Neural cell (in vitro differentiated cells): ENCODE measurements at regions not wholly inside any gene's neighbourhood (a gene's known extent, or its start where the extent isn't known, plus 50 kb on each side); places are given as distances from the start of the nearest gene placed in this dataset.

Source experiments
- H2AFZ ChIP-seq: fragments of 200-600, 300-800 bp; sonication (generic), shearing (Covaris generic); 2 replicates; pipeline ENCODE4 v1.6.0; 2014; ENCODE audit warnings: low read depth, mild to moderate bottlenecking, antibody characterized with exemption, low read length, moderate library complexity
- H3F3A ChIP-seq: fragments of 200-600 bp; shearing (Covaris generic); 2 replicates; pipeline ENCODE4 v1.6.1; 2016; ENCODE audit warnings: mild to moderate bottlenecking, moderate library complexity, mixed read lengths, antibody characterized with exemption, low read length; ENCODE audit not compliant: insufficient read depth, poor library complexity, severe bottlenecking
- H3K27ac ChIP-seq: fragments of 200-600, 300-800 bp; sonication (generic), shearing (Covaris generic); 2 replicates; pipeline ENCODE4 v1.5.1; 2014; ENCODE audit warnings: mild to moderate bottlenecking, low read length, moderate library complexity
- H3K27me3 ChIP-seq: fragments of 300-800, 200-600 bp; sonication (generic), shearing (Covaris generic); 2 replicates; pipeline ENCODE4 v1.6.0; 2014; ENCODE audit warnings: mild to moderate bottlenecking, low read depth, low read length, moderate library complexity; ENCODE audit not compliant: insufficient read depth
- H3K36me3 ChIP-seq: fragments of 300-800, 200-600 bp; sonication (generic), shearing (Covaris generic); 2 replicates; pipeline ENCODE4 v1.5.1; 2014; ENCODE audit warnings: mild to moderate bottlenecking, antibody characterized with exemption, low read length, moderate library complexity; ENCODE audit not compliant: insufficient read depth
- H3K4me2 ChIP-seq: fragments of 300-800, 200-600 bp; sonication (generic), shearing (Covaris generic); 2 replicates; pipeline ENCODE4 v1.6.0; 2014; ENCODE audit warnings: mild to moderate bottlenecking, low read length
- H3K4me3 ChIP-seq: fragments of 300-800, 200-600 bp; sonication (generic), shearing (Covaris generic); 2 replicates; pipeline ENCODE4 v1.5.1; 2014; ENCODE audit warnings: mild to moderate bottlenecking, low read length, moderate library complexity
- H3K79me2 ChIP-seq: fragments of 200-600 bp; shearing (Covaris generic); replicated peaks from 2 replicates; pipeline ENCODE4 v1.6.0; 2014; ENCODE audit warnings: mild to moderate bottlenecking, low read length, moderate library complexity; ENCODE audit not compliant: insufficient read depth
- H3K9ac ChIP-seq: fragments of 300-800, 200-600 bp; sonication (generic), shearing (Covaris generic); 2 replicates; pipeline ENCODE4 v1.6.1; 2016; ENCODE audit warnings: mild to moderate bottlenecking, low read length, mixed read lengths
- H3K9me2 ChIP-seq: fragments of 200-600 bp; shearing (Covaris generic); 2 replicates; pipeline ENCODE4 v1.6.1; 2016; ENCODE audit warnings: mild to moderate bottlenecking, low read length, mixed read lengths; ENCODE audit not compliant: insufficient read depth
- H3K9me3 ChIP-seq: fragments of 200-600, 300-800 bp; sonication (generic), shearing (Covaris generic); 2 replicates; pipeline ENCODE4 v1.6.1; 2016; ENCODE audit warnings: mild to moderate bottlenecking, mixed run types, low read length, moderate library complexity, mixed read lengths
- H4K20me1 ChIP-seq: fragments of 200-600 bp; shearing (Covaris generic); 2 replicates; pipeline ENCODE4 v1.6.1; 2016; ENCODE audit warnings: mild to moderate bottlenecking, mixed run types; ENCODE audit not compliant: insufficient read depth
- CTCF ChIP-seq: fragments of 450-650 bp; IDR thresholded peaks from 2 replicates; pipeline ENCODE4 v1.5.1; 2014; ENCODE audit warnings: antibody characterized with exemption, mild to moderate bottlenecking, moderate library complexity; ENCODE audit not compliant: poor library complexity, severe bottlenecking
- EP300 ChIP-seq: fragments of 450-650 bp; conservative IDR thresholded peaks from 2 replicates; pipeline ENCODE4 v1.6.1; 2014; ENCODE audit warnings: antibody characterized with exemption, mild to moderate bottlenecking, moderate library complexity; ENCODE audit not compliant: poor library complexity, severe bottlenecking
- EZH2 ChIP-seq: fragments of 200-600, 300-800 bp; shearing (Covaris generic), sonication (generic); IDR thresholded peaks from 2 replicates; pipeline ENCODE4 v1.6.1; 2014; ENCODE audit warnings: antibody characterized with exemption, low read length, borderline replicate concordance, mild to moderate bottlenecking; ENCODE audit not compliant: insufficient read depth, poor library complexity, severe bottlenecking
- MXI1 ChIP-seq: fragments of 450-650 bp; conservative IDR thresholded peaks from 2 replicates; pipeline ENCODE4 v1.6.1; 2014; ENCODE audit warnings: antibody characterized with exemption, mild to moderate bottlenecking; ENCODE audit not compliant: poor library complexity, severe bottlenecking
- POLR2AphosphoS5 ChIP-seq: IDR thresholded peaks from 2 replicates; pipeline ENCODE4 v1.6.1; 2012
- RAD21 ChIP-seq: fragments of 450-650 bp; conservative IDR thresholded peaks from 2 replicates; pipeline ENCODE4 v1.6.1; 2014; ENCODE audit warnings: antibody characterized with exemption, mild to moderate bottlenecking, moderate library complexity
- REST ChIP-seq: IDR thresholded peaks from 2 replicates; pipeline ENCODE4 v1.6.1; 2012; ENCODE audit warnings: borderline replicate concordance
- SMC3 ChIP-seq: fragments of 450-650 bp; conservative IDR thresholded peaks from 2 replicates; pipeline ENCODE4 v1.6.1; 2014; ENCODE audit warnings: antibody characterized with exemption, mild to moderate bottlenecking, moderate library complexity; ENCODE audit not compliant: poor library complexity
- TAF1 ChIP-seq: IDR thresholded peaks from 2 replicates; pipeline ENCODE4 v1.6.1; 2012; ENCODE audit warnings: low read depth

GRCh38 chr11:21630934-21631478 is 561.9 kb upstream of the ANO5 start:
- Histone ChIP-seq H3K4me3 (no peak overlapping the region), H3K27me3 (no peaks in the 10 kb centered on the region), H3K36me3 (no peaks in the 10 kb centered on the region), H3F3A (no peaks in the 10 kb centered on the region), H3K27ac (no peak overlapping the region), H3K9ac (no peak overlapping the region), H2AFZ (no peak overlapping the region), H4K20me1 (no peaks in the 10 kb centered on the region), H3K9me3 (no peaks in the 10 kb centered on the region), H3K4me2 (no peak overlapping the region), H3K9me2 (no peaks in the 10 kb centered on the region), H3K79me2 (no peaks in the 10 kb centered on the region)
- no peak for TF ChIP-seq SMC3
- no peak for TF ChIP-seq TAF1
- TF ChIP-seq POLR2AphosphoS5: no peak
- TF ChIP-seq REST: no peak
- TF ChIP-seq EP300: no peak
- no peak for TF ChIP-seq MXI1
- no peak for TF ChIP-seq EZH2
- no peak for TF ChIP-seq RAD21
- TF ChIP-seq CTCF: no peak

GRCh38 chr11:21631991-21632390 is 560.9 kb upstream of the ANO5 start:
- TF ChIP-seq POLR2AphosphoS5 (no peak), EP300 (no peak), EZH2 (no peak), SMC3 (no peak), MXI1 (no peak), CTCF (no peak), TAF1 (no peak), REST (no peak), RAD21 (no peak)
- H2AFZ ChIP-seq: no peak overlapping the region
- no peak overlapping the region for H3K27ac ChIP-seq
- H3K9ac ChIP-seq: no peak overlapping the region
- no peaks in the 10 kb centered on the region for H4K20me1 ChIP-seq
- H3K9me2 ChIP-seq: no peaks in the 10 kb centered on the region
- no peaks in the 10 kb centered on the region for H3F3A ChIP-seq
- H3K4me3 ChIP-seq: no peak overlapping the region
- H3K36me3 ChIP-seq: no peaks in the 10 kb centered on the region
- H3K4me2 ChIP-seq: no peak overlapping the region
- H3K79me2 ChIP-seq: no peaks in the 10 kb centered on the region
- H3K27me3 ChIP-seq: no peaks in the 10 kb centered on the region
- H3K9me3 ChIP-seq: no peaks in the 10 kb centered on the region
